K562 (cell line): ENCODE measurements at regions not wholly inside any gene's neighbourhood (a gene's known extent, or its start where the extent isn't known, plus 50 kb on each side); places are given as distances from the start of the nearest gene placed in this dataset.

Experiments
- ATAC-seq: fragments of 200-7000 bp; cut with Tn5 transposase; 3 replicates; pipeline ENCODE4 v1.9.1; 2020; ENCODE audit warnings: moderate library complexity
- BruUV-seq: library from RNA; stranded (reverse); fragments of 400-500 nt; replicated peaks from 2 replicates; lab custom pipeline; 2021; lab: Mats Ljungman, UMichigan
- CTCF ChIA-PET: fragments of 300-600 bp; formaldehyde crosslinking; extraction: SDS; loops from one replicate; lab custom pipeline; 2021; ENCODE audit warnings: low intra/inter-chr PET ratio; lab: Yijun Ruan, JAX
- POLR2A ChIA-PET: fragments of 300-600, 350-650 bp; sonication (Branson Sonifier 250); formaldehyde crosslinking; extraction: SDS; loops from one replicate; lab custom pipeline; 2021; ENCODE audit warnings: antibody characterized with exemption, inconsistent platforms; lab: Yijun Ruan, JAX
- DNase-seq, 4 experiments: peaks; one replicate each; pipeline versions ENCODE4 v3.0.0 to v3.0.0-alpha.2; 2011 to 2018; ENCODE audit warnings: low spot score in 3 of 4, mixed read lengths in 3 of 4; ENCODE audit errors: extremely low read depth in 1 of 4
- FAIRE-seq: peaks from 2 replicates; lab custom pipeline; 2011; peaks lifted over from hg19 to GRCh38; lab: Jason Lieb, UNC
- H2AFZ ChIP-seq: 2 replicates; pipeline ENCODE4 v1.6.0; 2011; ENCODE audit warnings: low read depth, low read length, control low read depth, inconsistent platforms
- H3K27ac ChIP-seq: fragments of 200-600 bp; 3 replicates; pipeline ENCODE4 v1.8.0; 2011; ENCODE audit warnings: low read depth, mild to moderate bottlenecking, control low read depth, inconsistent platforms, low read length, moderate library complexity, mixed read lengths; ENCODE audit errors: extremely low read depth
- H3K27me3 ChIP-seq, 2 experiments: fragments of 300-600 bp in 1 of 2; 2 replicates in 1 of 2; 3 replicates in 1 of 2; pipeline versions ENCODE4 v1.6.0 to v1.8.0; 2011; ENCODE audit warnings: inconsistent platforms in 2 of 2, low read length in 2 of 2, mild to moderate bottlenecking in 1 of 2, mixed read lengths in 1 of 2, moderate library complexity in 1 of 2; ENCODE audit not compliant: control insufficient read depth in 2 of 2, insufficient read depth in 2 of 2
- H3K36me3 ChIP-seq: fragments of 300-600 bp; 3 replicates; pipeline ENCODE4 v1.8.0; 2011; ENCODE audit warnings: mild to moderate bottlenecking, low read length, inconsistent platforms; ENCODE audit not compliant: control insufficient read depth, insufficient read depth
- H3K4me1 ChIP-seq, 2 experiments: fragments of 200-600 bp in 1 of 2; replicated peaks in 1 of 2; 2 replicates in 1 of 2; 3 replicates in 1 of 2; pipeline versions ENCODE4 v1.5.1 to v1.8.0; 2011; ENCODE audit warnings: inconsistent platforms in 2 of 2, low read length in 2 of 2, mild to moderate bottlenecking in 1 of 2, mixed read lengths in 1 of 2, moderate library complexity in 1 of 2; ENCODE audit not compliant: control insufficient read depth in 2 of 2, insufficient read depth in 2 of 2
- H3K4me2 ChIP-seq: 2 replicates; pipeline ENCODE4 v1.6.1; 2011; ENCODE audit warnings: low read length, control low read depth, inconsistent platforms, mixed read lengths; ENCODE audit not compliant: insufficient read depth
- H3K4me3 ChIP-seq: fragments of 200-600 bp; sonication (generic), shearing (Covaris generic); 2 replicates; pipeline ENCODE4 v1.5.1; 2016; ENCODE audit warnings: control low read depth, inconsistent platforms
- H3K79me2 ChIP-seq: fragments of 200-600 bp; 3 replicates; pipeline ENCODE4 v1.8.0; 2011; ENCODE audit warnings: low read length, inconsistent platforms; ENCODE audit not compliant: control insufficient read depth, insufficient read depth
- H3K9ac ChIP-seq, 2 experiments: 2 replicates each; pipeline versions ENCODE4 v1.6.0 to v1.6.1; 2011; ENCODE audit warnings: low read depth in 2 of 2, low read length in 2 of 2, control low read depth in 1 of 2, inconsistent platforms in 1 of 2, mild to moderate bottlenecking in 1 of 2, mixed read lengths in 1 of 2; ENCODE audit not compliant: insufficient read depth in 1 of 2
- H3K9me1 ChIP-seq: one replicate; pipeline ENCODE4 v1.6.0; 2011; ENCODE audit warnings: inconsistent platforms, mild to moderate bottlenecking, low read length, moderate library complexity; ENCODE audit not compliant: control insufficient read depth, insufficient read depth
- H3K9me3 ChIP-seq: replicated peaks from 2 replicates; pipeline ENCODE4 v1.5.1; 2011; ENCODE audit warnings: low read depth, low read length, inconsistent platforms; ENCODE audit not compliant: control insufficient read depth, insufficient read depth
- H4K20me1 ChIP-seq: replicated peaks from 2 replicates; pipeline ENCODE4 v1.6.1; 2011; ENCODE audit warnings: low read length, inconsistent platforms, mixed read lengths; ENCODE audit not compliant: control insufficient read depth, insufficient read depth
- ARID2 ChIP-seq: fragments of 450-650 bp; IDR thresholded peaks from 2 replicates; pipeline ENCODE4 v1.6.1; 2017; ENCODE audit warnings: antibody characterized with exemption, mild to moderate bottlenecking
- CHAMP1 ChIP-seq: fragments of 450-650 bp; IDR thresholded peaks from 2 replicates; pipeline ENCODE4 v1.6.1; 2016; ENCODE audit warnings: mild to moderate bottlenecking
- ETV1 ChIP-seq: fragments of 450-650 bp; conservative IDR thresholded peaks from 2 replicates; pipeline ENCODE4 v1.6.1; 2016; ENCODE audit warnings: missing genetic modification characterization, control low read depth, low read depth, missing compliant biosample characterization
- RAD51 ChIP-seq: fragments of 450-650 bp; IDR thresholded peaks from 2 replicates; pipeline ENCODE4 v1.7.1; 2016; ENCODE audit warnings: low read depth, mild to moderate bottlenecking, borderline replicate concordance
- SOX6 ChIP-seq: fragments of 450-650 bp; IDR thresholded peaks from 2 replicates; pipeline ENCODE4 v1.6.1; 2014; ENCODE audit warnings: mild to moderate bottlenecking
- SUPT5H ChIP-seq: fragments of 450-650 bp; IDR thresholded peaks from 2 replicates; pipeline ENCODE4 v1.6.1; 2016
- ZKSCAN1 ChIP-seq: fragments of 150-350 bp; IDR thresholded peaks from 2 replicates; pipeline ENCODE4 v1.6.1; 2016; ENCODE audit warnings: low read depth, low read length
- ZNF146 ChIP-seq: IDR thresholded peaks from one replicate; pipeline ENCODE4 v1.6.1; 2018; ENCODE audit warnings: missing compliant biosample characterization; ENCODE audit not compliant: unreplicated experiment
- ZNF561 ChIP-seq: fragments of 450-650 bp; formaldehyde crosslinking; conservative IDR thresholded peaks from 2 replicates; pipeline ENCODE4 v1.4.0; 2020; ENCODE audit warnings: mild to moderate bottlenecking, moderate library complexity
- WGBS: fragments of 100-300 bp; shearing (Covaris generic); methylation state at CpG from one replicate; pipeline ENCODE4 v1.1.6; 2016; ENCODE audit warnings: low coverage, mixed read lengths; ENCODE audit not compliant: insufficient coverage; ENCODE audit errors: missing lambda C conversion rate; 5-methylcytosine and 5-hydroxymethylcytosine counted together
- in situ Hi-C: fragments of 300-500 bp; cut with MboI; formaldehyde crosslinking; loops from 4 replicates; pipeline ENCODE4 v1.15.0; 2018; ENCODE audit warnings: inconsistent platforms, mixed read lengths
- intact Hi-C: fragments of 100-400 bp; cut with micrococcal nuclease; formaldehyde crosslinking; loops from 2 replicates; pipeline ENCODE4 v1.14.2; 2022
- TF ChIP-seq, protein P1 (sequence below): sonication (generic); formaldehyde crosslinking; IDR thresholded peaks from 2 replicates; pipeline ENCODE4 v1.8.1; 2022; ENCODE audit warnings: missing genetic modification reagents
- TF ChIP-seq, protein P2 (sequence below): IDR thresholded peaks from 3 replicates; pipeline ENCODE4 v1.6.1; 2011; ENCODE audit warnings: borderline replicate concordance, mild to moderate bottlenecking; ENCODE audit not compliant: insufficient read length, insufficient read depth

GRCh38 chr15:29904757-29905417 is 82.6 kb upstream of the TJP1 start:
- ChIA-PET CTCF (no interaction called here), POLR2A (interaction anchor here (0.7 kb wide), 1 partner anchor 32 kb away, joined by 3 read pairs; no protein-coding TSS in a partner anchor)
- Histone ChIP-seq H3K9me3 (no peaks in the 10 kb centered on the region), H3K4me3 (no peak overlapping the region), H3K9ac (no peak overlapping the region), H3K79me2 (no peaks in the 10 kb centered on the region)
- whole genome bisulfite sequencing, result 0% methylated on average over 3 of the region's 4 CpGs
- ATAC-seq, result no peak
- in situ Hi-C loops, result no loop called here
- TF ChIP-seq ZKSCAN1 (no peak), CHAMP1 (no peak), ARID2 (no peak), RAD51 (no peak), ETV1 (tag) (no peak), SUPT5H (no peak), SOX6 (no peak), ZNF561 (CRISPR knock-in tag) (no peak), ZNF146 (no peak)
- TF ChIP-seq, protein P1, sequence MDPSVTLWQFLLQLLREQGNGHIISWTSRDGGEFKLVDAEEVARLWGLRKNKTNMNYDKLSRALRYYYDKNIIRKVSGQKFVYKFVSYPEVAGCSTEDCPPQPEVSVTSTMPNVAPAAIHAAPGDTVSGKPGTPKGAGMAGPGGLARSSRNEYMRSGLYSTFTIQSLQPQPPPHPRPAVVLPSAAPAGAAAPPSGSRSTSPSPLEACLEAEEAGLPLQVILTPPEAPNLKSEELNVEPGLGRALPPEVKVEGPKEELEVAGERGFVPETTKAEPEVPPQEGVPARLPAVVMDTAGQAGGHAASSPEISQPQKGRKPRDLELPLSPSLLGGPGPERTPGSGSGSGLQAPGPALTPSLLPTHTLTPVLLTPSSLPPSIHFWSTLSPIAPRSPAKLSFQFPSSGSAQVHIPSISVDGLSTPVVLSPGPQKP (CRISPR knock-in tag), result no peak
- TF ChIP-seq, protein P2, sequence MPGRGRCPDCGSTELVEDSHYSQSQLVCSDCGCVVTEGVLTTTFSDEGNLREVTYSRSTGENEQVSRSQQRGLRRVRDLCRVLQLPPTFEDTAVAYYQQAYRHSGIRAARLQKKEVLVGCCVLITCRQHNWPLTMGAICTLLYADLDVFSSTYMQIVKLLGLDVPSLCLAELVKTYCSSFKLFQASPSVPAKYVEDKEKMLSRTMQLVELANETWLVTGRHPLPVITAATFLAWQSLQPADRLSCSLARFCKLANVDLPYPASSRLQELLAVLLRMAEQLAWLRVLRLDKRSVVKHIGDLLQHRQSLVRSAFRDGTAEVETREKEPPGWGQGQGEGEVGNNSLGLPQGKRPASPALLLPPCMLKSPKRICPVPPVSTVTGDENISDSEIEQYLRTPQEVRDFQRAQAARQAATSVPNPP, result no peak
- TF ChIP-seq, all 486 proteins: peak for 0
- Histone ChIP-seq H3K36me3 (no peaks in the 10 kb centered on the region), H3K4me2 (no peak overlapping the region), H3K27ac (no peak overlapping the region), H3K4me1 (no peaks in the 10 kb centered on the region), H3K27me3 (peaks cover 15 to 25% of the 10 kb centered on the region in 2 experiments), H4K20me1 (no peaks in the 10 kb centered on the region), H3K9me1 (no peaks in the 10 kb centered on the region), H2AFZ (no peak overlapping the region)
- FAIRE-seq (no peak), DNase-seq (no peak)
- no TSS peak for BruUV-seq
- intact Hi-C loops, result no loop called here
